GM12864 (cell line): ENCODE measurements at regions not wholly inside any gene's neighbourhood (a gene's known extent, or its start where the extent isn't known, plus 50 kb on each side); places are given as distances from the start of the nearest gene placed in this dataset.

ENCODE experiments used
- DNase-seq: peaks from one replicate; pipeline ENCODE4 v3.0.0-alpha.2; 2011; ENCODE audit warnings: low read depth
- H3K4me3 ChIP-seq: 2 replicates; pipeline ENCODE4 v1.5.1; 2011; ENCODE audit warnings: mild to moderate bottlenecking, low read depth, low read length, control low read depth
- TF ChIP-seq, protein P1 (sequence below): IDR thresholded peaks from 2 replicates; pipeline ENCODE4 v1.5.1; 2011; ENCODE audit warnings: low read depth, mild to moderate bottlenecking, moderate library complexity, low read length, control low read depth, inconsistent platforms; ENCODE audit errors: missing control alignments

DNA sequence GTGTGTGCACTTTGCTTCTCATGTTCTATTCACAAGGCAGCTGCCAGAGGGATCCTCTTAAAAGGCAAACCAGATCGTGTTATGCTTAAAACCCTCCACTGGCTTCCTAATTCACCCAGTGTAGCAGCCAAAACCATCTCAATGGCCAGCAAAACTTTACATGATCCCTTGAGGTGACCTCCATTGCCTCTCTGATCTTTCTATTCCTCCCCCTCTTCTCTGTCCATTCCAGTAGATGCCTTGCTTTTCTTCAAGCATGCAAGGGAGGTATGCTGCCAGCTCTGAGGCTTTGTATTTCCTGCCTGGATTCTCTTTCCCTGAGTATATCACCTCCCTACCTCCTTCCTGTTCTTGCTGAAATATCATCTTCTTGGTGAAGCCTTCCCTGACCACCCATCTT is 93.2 kb upstream of the KCNK2 start:
- TF ChIP-seq, protein P1, sequence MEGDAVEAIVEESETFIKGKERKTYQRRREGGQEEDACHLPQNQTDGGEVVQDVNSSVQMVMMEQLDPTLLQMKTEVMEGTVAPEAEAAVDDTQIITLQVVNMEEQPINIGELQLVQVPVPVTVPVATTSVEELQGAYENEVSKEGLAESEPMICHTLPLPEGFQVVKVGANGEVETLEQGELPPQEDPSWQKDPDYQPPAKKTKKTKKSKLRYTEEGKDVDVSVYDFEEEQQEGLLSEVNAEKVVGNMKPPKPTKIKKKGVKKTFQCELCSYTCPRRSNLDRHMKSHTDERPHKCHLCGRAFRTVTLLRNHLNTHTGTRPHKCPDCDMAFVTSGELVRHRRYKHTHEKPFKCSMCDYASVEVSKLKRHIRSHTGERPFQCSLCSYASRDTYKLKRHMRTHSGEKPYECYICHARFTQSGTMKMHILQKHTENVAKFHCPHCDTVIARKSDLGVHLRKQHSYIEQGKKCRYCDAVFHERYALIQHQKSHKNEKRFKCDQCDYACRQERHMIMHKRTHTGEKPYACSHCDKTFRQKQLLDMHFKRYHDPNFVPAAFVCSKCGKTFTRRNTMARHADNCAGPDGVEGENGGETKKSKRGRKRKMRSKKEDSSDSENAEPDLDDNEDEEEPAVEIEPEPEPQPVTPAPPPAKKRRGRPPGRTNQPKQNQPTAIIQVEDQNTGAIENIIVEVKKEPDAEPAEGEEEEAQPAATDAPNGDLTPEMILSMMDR = no peak
- no peak for DNase-seq
- no peak overlapping the region for H3K4me3 ChIP-seq

DNA sequence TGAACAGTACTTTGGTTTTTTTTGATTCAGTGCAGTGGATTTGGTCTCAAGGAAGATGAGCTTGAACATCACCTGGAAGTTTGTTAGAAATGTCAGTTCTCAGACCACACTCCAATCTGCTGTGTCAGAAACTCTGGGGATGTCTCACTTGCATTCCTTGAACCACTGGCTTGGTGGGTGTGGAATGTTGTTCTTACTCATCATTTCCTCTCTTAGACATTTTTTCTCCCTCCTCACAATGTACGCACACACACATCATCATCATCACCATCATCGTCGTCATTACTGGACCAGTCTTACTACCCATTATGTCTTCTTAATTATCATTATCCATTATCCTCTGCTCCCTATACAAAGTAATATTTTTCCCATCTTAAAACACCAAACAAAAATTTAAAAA is 91.9 kb upstream of the KCNK2 start:
- TF ChIP-seq, protein P1 = no peak
- H3K4me3 ChIP-seq = no peak overlapping the region
- no peak for DNase-seq

DNA sequence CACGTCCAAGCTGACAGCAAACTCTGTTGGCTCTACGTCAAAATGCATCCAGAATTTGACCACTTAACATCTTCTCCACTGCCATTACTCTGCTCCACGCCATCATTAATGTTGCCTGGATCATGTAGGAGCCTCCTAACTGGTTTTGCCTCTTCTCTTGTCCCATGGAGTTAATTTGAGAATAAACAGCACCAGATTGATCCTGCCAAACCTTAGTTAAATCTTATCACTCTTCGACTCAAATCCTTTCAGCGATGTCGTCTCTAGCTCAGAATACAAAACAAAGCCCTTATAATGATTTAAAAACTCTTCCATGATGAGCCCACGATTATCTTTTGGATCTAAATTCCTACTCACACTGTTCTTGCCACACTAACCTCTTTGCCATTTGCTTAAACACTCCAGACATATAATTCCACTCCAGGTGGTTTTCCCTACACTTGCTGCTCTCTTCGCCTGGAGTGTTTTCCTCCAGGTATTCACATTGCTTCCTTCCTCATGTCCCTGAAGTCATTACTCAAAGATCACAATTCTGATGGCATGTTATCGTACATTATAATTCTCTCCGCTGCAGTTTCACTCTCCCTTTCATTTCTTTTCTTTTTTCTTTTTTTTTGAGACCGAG is 90.7 kb upstream of the KCNK2 start:
- no peak for DNase-seq
- no peak overlapping the region for H3K4me3 ChIP-seq
- TF ChIP-seq, protein P1 = no peak

DNA sequence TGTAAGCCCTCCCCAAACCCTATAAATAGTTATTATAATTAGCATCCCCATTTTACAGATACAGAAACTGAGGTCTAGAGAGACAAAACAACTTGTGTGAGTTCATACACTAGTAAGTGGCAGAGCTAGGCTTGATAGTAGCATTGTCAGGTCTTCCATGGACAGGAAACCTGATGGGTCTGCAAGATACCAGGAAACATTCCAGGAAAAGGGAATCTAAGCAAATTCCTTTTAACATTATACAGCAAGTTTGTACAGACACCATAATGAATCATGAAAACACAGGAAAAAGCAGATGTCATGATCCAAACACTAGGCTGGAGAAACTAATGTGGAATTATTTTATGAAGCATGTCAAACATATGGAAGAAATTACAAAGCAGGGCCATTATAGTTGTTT is 89.1 kb upstream of the KCNK2 start:
- H3K4me3 ChIP-seq = no peak overlapping the region
- DNase-seq = no peak
- TF ChIP-seq, protein P1 = no peak

DNA sequence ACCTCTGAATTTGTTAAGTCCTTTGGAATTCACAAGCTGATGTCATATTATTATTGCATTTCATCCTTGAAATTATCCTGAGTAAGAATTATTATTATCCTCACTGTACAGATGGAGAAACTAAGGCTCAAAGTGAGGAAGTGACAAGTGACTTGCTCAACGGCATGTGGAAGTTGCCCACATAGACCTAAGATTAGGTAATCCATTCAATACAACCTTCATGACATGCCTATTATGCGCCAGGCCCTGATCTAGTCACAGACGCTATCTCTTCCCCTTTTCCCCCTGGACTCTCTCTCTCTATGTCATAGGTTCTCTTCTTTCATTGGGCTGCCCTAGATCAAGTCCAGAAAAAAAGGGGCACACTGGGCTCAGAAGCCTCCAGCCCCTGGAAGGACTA is 84.9 kb upstream of the KCNK2 start:
- no peak for DNase-seq
- H3K4me3 ChIP-seq = no peak overlapping the region
- TF ChIP-seq, protein P1 = no peak

DNA sequence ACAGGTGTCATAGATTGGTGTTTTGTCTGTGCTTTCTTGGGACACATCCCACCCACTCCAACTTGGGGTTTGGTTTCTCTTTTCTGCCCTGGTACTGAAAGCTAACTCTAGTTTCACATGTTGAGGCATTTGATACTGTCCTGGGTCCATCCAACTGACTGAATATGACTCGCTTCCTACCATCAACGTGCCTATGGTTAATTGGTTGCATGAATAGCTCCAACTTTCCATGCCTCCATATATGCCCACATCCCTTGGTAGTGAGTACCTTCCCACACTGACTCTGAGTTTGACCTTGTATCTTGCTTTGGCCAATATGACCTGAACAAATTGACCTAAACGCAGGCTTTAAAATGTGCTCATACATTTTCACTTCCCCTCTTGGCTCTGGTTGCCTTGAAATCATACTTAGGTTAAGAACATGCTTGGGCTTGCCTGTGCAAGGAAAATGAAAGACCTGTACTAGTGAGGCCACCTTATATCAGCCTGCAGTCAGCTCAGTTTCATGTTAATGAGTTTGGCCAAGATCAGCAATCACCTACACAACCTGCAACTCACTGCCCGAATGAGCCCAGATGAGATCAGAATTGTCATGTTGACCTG is 81.0 kb upstream of the KCNK2 start:
- DNase-seq = peak; percentile 66
- TF ChIP-seq, protein P1 = no peak
- H3K4me3 ChIP-seq = no peak overlapping the region

DNA sequence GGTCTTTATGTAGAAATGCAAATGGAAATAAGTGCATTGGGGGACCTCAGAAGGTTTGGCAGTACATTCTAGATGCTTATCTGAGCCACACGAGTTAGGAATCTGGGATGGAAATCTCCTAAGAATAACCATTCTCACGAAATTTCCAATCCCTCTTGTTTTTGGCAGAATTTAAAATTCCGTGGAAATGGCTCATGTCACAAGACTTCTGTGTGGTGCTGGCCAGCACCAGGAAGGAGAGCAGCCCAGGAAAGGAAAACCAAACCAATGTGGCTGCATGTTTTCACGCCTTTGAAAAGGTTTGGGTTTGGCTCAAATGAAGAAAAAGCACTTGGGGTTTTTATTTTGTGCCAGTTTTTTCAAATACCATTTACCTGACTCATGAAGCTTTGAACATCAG is 80.1 kb upstream of the KCNK2 start:
- H3K4me3 ChIP-seq = no peak overlapping the region
- no peak for DNase-seq
- TF ChIP-seq, protein P1 = no peak
